HepG2 (cell line): ENCODE measurements at regions not wholly inside any gene's neighbourhood (a gene's known extent, or its start where the extent isn't known, plus 50 kb on each side); places are given as distances from the start of the nearest gene placed in this dataset.

Source experiments
- ATAC-seq: fragments of 200-7000 bp; cut with Tn5 transposase; 3 replicates; pipeline ENCODE4 v1.9.1; 2020; ENCODE audit warnings: mild to moderate bottlenecking, moderate library complexity
- BruUV-seq: library from RNA; stranded (reverse); fragments of 400-500 nt; replicated peaks from 2 replicates; lab custom pipeline; 2021; lab: Mats Ljungman, UMichigan
- CTCF ChIA-PET: fragments of 300-600 bp; formaldehyde crosslinking; extraction: SDS; loops from one replicate; lab custom pipeline; 2021; ENCODE audit warnings: low total read pairs, inconsistent platforms, low intra/inter-chr PET ratio; lab: Yijun Ruan, JAX
- POLR2A ChIA-PET: fragments of 350-600 bp; sonication (Branson Sonifier 250); formaldehyde crosslinking; loops from one replicate; lab custom pipeline; 2020; ENCODE audit warnings: antibody characterized with exemption, inconsistent platforms; lab: Yijun Ruan, JAX
- DNase-seq: peaks from one replicate; pipeline ENCODE4 v3.0.0-alpha.2; 2015; ENCODE audit warnings: low spot score
- FAIRE-seq: peaks from 3 replicates; lab custom pipeline; 2011; peaks lifted over from hg19 to GRCh38; lab: Jason Lieb, UNC
- H2AFZ ChIP-seq: one replicate; pipeline ENCODE4 v1.6.1; 2011; ENCODE audit warnings: low read length, inconsistent platforms
- H3K27ac ChIP-seq: fragments of 300-600 bp; 3 replicates; pipeline ENCODE4 v1.8.0; 2011; ENCODE audit warnings: mixed run types, mild to moderate bottlenecking, mixed read lengths, low read length, inconsistent platforms; ENCODE audit not compliant: insufficient read depth; ENCODE audit errors: extremely low read length
- H3K27me3 ChIP-seq, 2 experiments: fragments of 200-600 bp in 1 of 2; 2 replicates in 1 of 2; 3 replicates in 1 of 2; pipeline versions ENCODE4 v1.6.0 to v1.8.0; 2011; ENCODE audit warnings: low read length in 2 of 2, mild to moderate bottlenecking in 2 of 2, moderate library complexity in 2 of 2, inconsistent platforms in 1 of 2; ENCODE audit not compliant: insufficient read depth in 2 of 2, control insufficient read depth in 1 of 2
- H3K36me3 ChIP-seq, 2 experiments: fragments of 200-600 bp in 1 of 2; replicated peaks in 1 of 2; 2 replicates in 1 of 2; 3 replicates in 1 of 2; pipeline versions ENCODE4 v1.5.1 to v1.8.0; 2011; ENCODE audit warnings: low read length in 2 of 2, inconsistent platforms in 1 of 2; ENCODE audit not compliant: insufficient read depth in 2 of 2, control insufficient read depth in 1 of 2
- H3K4me1 ChIP-seq: 2 replicates; pipeline ENCODE4 v1.5.1; 2012; ENCODE audit warnings: low read length, inconsistent platforms; ENCODE audit not compliant: insufficient read depth
- H3K4me2 ChIP-seq: 2 replicates; pipeline ENCODE4 v1.6.0; 2011; ENCODE audit warnings: low read depth, low read length, inconsistent platforms
- H3K4me3 ChIP-seq, 3 experiments: fragments of 200-600 bp in 1 of 3; sonication (generic), shearing (Covaris generic) in 1 of 3; replicated peaks in 1 of 3; 2 replicates each; pipeline ENCODE4 v1.5.1; 2011 to 2016; ENCODE audit warnings: low read length in 3 of 3, inconsistent platforms in 2 of 3, low read depth in 2 of 3, mild to moderate bottlenecking in 2 of 3, control low read depth in 1 of 3, mixed read lengths in 1 of 3; ENCODE audit not compliant: insufficient read depth in 1 of 3
- H3K79me2 ChIP-seq: one replicate; pipeline ENCODE4 v1.6.1; 2011; ENCODE audit warnings: low read length, inconsistent platforms; ENCODE audit not compliant: insufficient read depth
- H3K9ac ChIP-seq: 2 replicates; pipeline ENCODE4 v1.6.0; 2011; ENCODE audit warnings: mild to moderate bottlenecking, low read depth, low read length, inconsistent platforms; ENCODE audit not compliant: insufficient read depth
- H3K9me3 ChIP-seq: 2 replicates; pipeline ENCODE4 v1.5.1; 2012; ENCODE audit warnings: mild to moderate bottlenecking, low read length
- H4K20me1 ChIP-seq: 2 replicates; pipeline ENCODE4 v1.6.0; 2011; ENCODE audit warnings: inconsistent platforms, mild to moderate bottlenecking, low read length, moderate library complexity; ENCODE audit not compliant: insufficient read depth
- TEAD2 ChIP-seq: sonication (generic); formaldehyde crosslinking; IDR thresholded peaks from 2 replicates; pipeline ENCODE4 v1.9.0; 2021; ENCODE audit warnings: missing genetic modification reagents
- ZNF362 ChIP-seq: sonication (generic); formaldehyde crosslinking; IDR thresholded peaks from 2 replicates; pipeline ENCODE4 v1.4.0; 2020; ENCODE audit warnings: missing genetic modification reagents, mild to moderate bottlenecking, borderline replicate concordance
- ZSCAN30 ChIP-seq: sonication (generic); formaldehyde crosslinking; IDR thresholded peaks from 2 replicates; pipeline ENCODE4 v1.5.0; 2020; ENCODE audit warnings: mild to moderate bottlenecking, missing genetic modification reagents
- WGBS: methylation state at CpG from one replicate; pipeline ENCODE4 v1.1.6; 2017; ENCODE audit warnings: low lambda C conversion rate; 5-methylcytosine and 5-hydroxymethylcytosine counted together
- in situ Hi-C: cut with HindIII; loops from 2 replicates; pipeline ENCODE4 v1.10.0; 2017; ENCODE audit warnings: low pct_unique_long_range_greater_than_20kb; ENCODE audit not compliant: extremely low pct_ligation_motif_present
- intact Hi-C: fragments of 100-400 bp; cut with micrococcal nuclease; formaldehyde crosslinking; loops from one replicate; pipeline ENCODE4 v1.10.0; 2022; ENCODE audit not compliant: unreplicated experiment
- TF ChIP-seq, protein P1 (sequence below): IDR thresholded peaks from 2 replicates; pipeline ENCODE4 v1.4.0; 2020; ENCODE audit warnings: mild to moderate bottlenecking, missing genetic modification reagents

- TF ChIP-seq, protein P1, sequence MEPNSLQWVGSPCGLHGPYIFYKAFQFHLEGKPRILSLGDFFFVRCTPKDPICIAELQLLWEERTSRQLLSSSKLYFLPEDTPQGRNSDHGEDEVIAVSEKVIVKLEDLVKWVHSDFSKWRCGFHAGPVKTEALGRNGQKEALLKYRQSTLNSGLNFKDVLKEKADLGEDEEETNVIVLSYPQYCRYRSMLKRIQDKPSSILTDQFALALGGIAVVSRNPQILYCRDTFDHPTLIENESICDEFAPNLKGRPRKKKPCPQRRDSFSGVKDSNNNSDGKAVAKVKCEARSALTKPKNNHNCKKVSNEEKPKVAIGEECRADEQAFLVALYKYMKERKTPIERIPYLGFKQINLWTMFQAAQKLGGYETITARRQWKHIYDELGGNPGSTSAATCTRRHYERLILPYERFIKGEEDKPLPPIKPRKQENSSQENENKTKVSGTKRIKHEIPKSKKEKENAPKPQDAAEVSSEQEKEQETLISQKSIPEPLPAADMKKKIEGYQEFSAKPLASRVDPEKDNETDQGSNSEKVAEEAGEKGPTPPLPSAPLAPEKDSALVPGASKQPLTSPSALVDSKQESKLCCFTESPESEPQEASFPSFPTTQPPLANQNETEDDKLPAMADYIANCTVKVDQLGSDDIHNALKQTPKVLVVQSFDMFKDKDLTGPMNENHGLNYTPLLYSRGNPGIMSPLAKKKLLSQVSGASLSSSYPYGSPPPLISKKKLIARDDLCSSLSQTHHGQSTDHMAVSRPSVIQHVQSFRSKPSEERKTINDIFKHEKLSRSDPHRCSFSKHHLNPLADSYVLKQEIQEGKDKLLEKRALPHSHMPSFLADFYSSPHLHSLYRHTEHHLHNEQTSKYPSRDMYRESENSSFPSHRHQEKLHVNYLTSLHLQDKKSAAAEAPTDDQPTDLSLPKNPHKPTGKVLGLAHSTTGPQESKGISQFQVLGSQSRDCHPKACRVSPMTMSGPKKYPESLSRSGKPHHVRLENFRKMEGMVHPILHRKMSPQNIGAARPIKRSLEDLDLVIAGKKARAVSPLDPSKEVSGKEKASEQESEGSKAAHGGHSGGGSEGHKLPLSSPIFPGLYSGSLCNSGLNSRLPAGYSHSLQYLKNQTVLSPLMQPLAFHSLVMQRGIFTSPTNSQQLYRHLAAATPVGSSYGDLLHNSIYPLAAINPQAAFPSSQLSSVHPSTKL (CRISPR knock-in tag): no peak
- no peak for TF ChIP-seq ZSCAN30 (CRISPR knock-in tag)
Measured at GRCh38 chr11:83355391-83355790, 69.2 kb upstream of the CCDC90B start (continued).

GRCh38 chr11:83350187-83350586 is 64.0 kb upstream of the CCDC90B start:
- in situ Hi-C loops: no loop called here
- CTCF ChIA-PET: no interaction called here
- Histone ChIP-seq H2AFZ (no peak overlapping the region), H3K9ac (no peak overlapping the region), H3K27me3 (no peaks in the 10 kb centered on the region), H3K9me3 (no peaks in the 10 kb centered on the region), H3K36me3 (no peaks in the 10 kb centered on the region), H3K4me1 (no peaks in the 10 kb centered on the region), H3K4me3 (no peak overlapping the region), H3K79me2 (no peaks in the 10 kb centered on the region), H3K27ac (no peak overlapping the region), H3K4me2 (no peak overlapping the region), H4K20me1 (no peaks in the 10 kb centered on the region)
- TF ChIP-seq TEAD2 (CRISPR knock-in tag): no peak
- no peak for TF ChIP-seq ZNF362 (CRISPR knock-in tag)
- BruUV-seq: no TSS peak
- intact Hi-C loops: no loop called here
- POLR2A ChIA-PET: no interaction called here
- ATAC-seq (no peak), FAIRE-seq (no peak), DNase-seq (no peak)
- WGBS: 43% methylated on average over 3 of the region's 3 CpGs
